PC-3 (cell line): ENCODE measurements at regions not wholly inside any gene's neighbourhood (a gene's known extent, or its start where the extent isn't known, plus 50 kb on each side); places are given as distances from the start of the nearest gene placed in this dataset.

Source experiments
- ATAC-seq: fragments of 200-7000 bp; cut with Tn5 transposase; 2 replicates; pipeline ENCODE4 v1.9.1; 2020; ENCODE audit warnings: mild to moderate bottlenecking, moderate library complexity
- BruUV-seq: library from RNA; stranded (reverse); fragments of 400-500 nt; replicated peaks from 2 replicates; lab custom pipeline; 2021; lab: Mats Ljungman, UMichigan
- CTCF ChIA-PET: fragments of 300-600 bp; sonication (Branson Sonifier 250); formaldehyde crosslinking; loops from one replicate; lab custom pipeline; 2022; ENCODE audit warnings: antibody characterized with exemption; lab: Charles Lee
- POLR2A ChIA-PET: fragments of 300-600 bp; sonication (Branson Sonifier 250); formaldehyde crosslinking; loops from one replicate; lab custom pipeline; 2022; ENCODE audit warnings: antibody characterized with exemption; ENCODE audit not compliant: unreplicated experiment; lab: Charles Lee
- DNase-seq: peaks from one replicate; pipeline ENCODE4 v3.0.0-alpha.2; 2015
- H2AFZ ChIP-seq: fragments of 300-600 bp; sonication (generic); 2 replicates; pipeline ENCODE4 v1.6.0; 2016; ENCODE audit warnings: antibody characterized with exemption, low read length
- H3F3A ChIP-seq: fragments of 300-600 bp; sonication (generic); one replicate; pipeline ENCODE4 v1.6.0; 2017; ENCODE audit warnings: antibody characterized with exemption, low read length, control low read depth, mild to moderate bottlenecking; ENCODE audit not compliant: unreplicated experiment
- H3K27ac ChIP-seq: fragments of 300-600 bp; sonication (generic); 2 replicates; pipeline ENCODE4 v1.5.1; 2016; ENCODE audit warnings: mild to moderate bottlenecking, low read length
- H3K27me3 ChIP-seq: fragments of 300-600 bp; sonication (generic); 2 replicates; pipeline ENCODE4 v1.6.1; 2016; ENCODE audit warnings: low read length, mixed read lengths
- H3K36me3 ChIP-seq: fragments of 300-600 bp; sonication (generic); 2 replicates; pipeline ENCODE4 v1.6.1; 2016; ENCODE audit warnings: low read depth, mixed run types, low read length, mixed read lengths
- H3K4me1 ChIP-seq: fragments of 300-600 bp; sonication (generic); 2 replicates; pipeline ENCODE4 v1.5.1; 2016; ENCODE audit warnings: low read length; ENCODE audit not compliant: insufficient read depth
- H3K4me2 ChIP-seq: fragments of 300-600 bp; sonication (generic); 2 replicates; pipeline ENCODE4 v1.6.0; 2016; ENCODE audit warnings: low read length
- H3K4me3 ChIP-seq: fragments of 300-600 bp; sonication (generic); 2 replicates; pipeline ENCODE4 v1.5.1; 2016; ENCODE audit warnings: mild to moderate bottlenecking, low read length, mixed read lengths
- H3K79me2 ChIP-seq: fragments of 300-600 bp; sonication (generic); 2 replicates; pipeline ENCODE4 v1.6.1; 2017; ENCODE audit warnings: low read length, mixed read lengths
- H3K9ac ChIP-seq: fragments of 300-600 bp; sonication (generic); 2 replicates; pipeline ENCODE4 v1.6.0; 2016; ENCODE audit warnings: mild to moderate bottlenecking, low read length
- H3K9me2 ChIP-seq: fragments of 300-600 bp; sonication (generic); replicated peaks from 2 replicates; pipeline ENCODE4 v1.6.1; 2016; ENCODE audit warnings: mixed run types, low read length, mixed read lengths
- H3K9me3 ChIP-seq: fragments of 300-600 bp; sonication (generic); 2 replicates; pipeline ENCODE4 v1.6.1; 2016; ENCODE audit warnings: low read length, mixed read lengths
- H4K20me1 ChIP-seq: fragments of 300-600 bp; sonication (generic); 2 replicates; pipeline ENCODE4 v1.6.1; 2016; ENCODE audit warnings: low read length, mixed read lengths
- EZH2 ChIP-seq: fragments of 300-600 bp; sonication (generic); IDR thresholded peaks from one replicate; pipeline ENCODE4 v1.6.1; 2017; ENCODE audit warnings: antibody characterized with exemption, mild to moderate bottlenecking, low read length; ENCODE audit not compliant: unreplicated experiment
- EZH2phosphoT487 ChIP-seq: fragments of 300-600 bp; sonication (generic); IDR thresholded peaks from 2 replicates; pipeline ENCODE4 v1.6.1; 2018; ENCODE audit warnings: mild to moderate bottlenecking, antibody characterized with exemption, low read length, borderline replicate concordance
- intact Hi-C: fragments of 100-400 bp; cut with micrococcal nuclease; formaldehyde crosslinking; loops from 2 replicates; pipeline ENCODE4 v1.9.0; 2023
- TF ChIP-seq, protein P1 (sequence below): fragments of 300-600 bp; sonication (generic); conservative IDR thresholded peaks from 2 replicates; pipeline ENCODE4 v1.5.1; 2017; ENCODE audit warnings: antibody characterized with exemption, low read depth, mild to moderate bottlenecking, low read length

DNA sequence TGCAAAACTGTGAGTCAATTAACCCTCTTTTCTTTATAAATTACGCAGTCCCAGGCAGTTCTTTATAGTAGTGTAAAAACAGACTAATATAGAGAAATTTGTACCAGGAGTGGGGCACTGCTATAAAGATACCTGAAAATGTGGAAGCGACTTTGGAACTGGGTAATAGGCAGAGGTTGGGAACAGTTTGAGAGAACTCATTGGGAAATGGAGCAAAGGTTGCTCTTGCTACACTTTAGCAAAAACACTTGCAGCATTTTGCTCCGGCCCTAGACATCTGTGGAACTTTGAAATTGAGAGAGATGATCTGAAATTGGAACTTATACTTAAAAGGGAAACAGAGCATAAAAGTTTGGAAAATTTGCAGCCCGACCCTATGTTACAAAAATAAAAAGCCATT is 810.9 kb downstream of the LTN1 start:
- no peaks in the 10 kb centered on the region for H3K36me3 ChIP-seq
- no peaks in the 10 kb centered on the region for H3K79me2 ChIP-seq
- no peaks in the 10 kb centered on the region for H3K9me2 ChIP-seq
- H3K4me3 ChIP-seq, result no peak overlapping the region
- no TSS peak for BruUV-seq
- H3K4me1 ChIP-seq, result no peaks in the 10 kb centered on the region
- no peak for TF ChIP-seq EZH2
- no peak for TF ChIP-seq EZH2phosphoT487
- TF ChIP-seq, protein P1, sequence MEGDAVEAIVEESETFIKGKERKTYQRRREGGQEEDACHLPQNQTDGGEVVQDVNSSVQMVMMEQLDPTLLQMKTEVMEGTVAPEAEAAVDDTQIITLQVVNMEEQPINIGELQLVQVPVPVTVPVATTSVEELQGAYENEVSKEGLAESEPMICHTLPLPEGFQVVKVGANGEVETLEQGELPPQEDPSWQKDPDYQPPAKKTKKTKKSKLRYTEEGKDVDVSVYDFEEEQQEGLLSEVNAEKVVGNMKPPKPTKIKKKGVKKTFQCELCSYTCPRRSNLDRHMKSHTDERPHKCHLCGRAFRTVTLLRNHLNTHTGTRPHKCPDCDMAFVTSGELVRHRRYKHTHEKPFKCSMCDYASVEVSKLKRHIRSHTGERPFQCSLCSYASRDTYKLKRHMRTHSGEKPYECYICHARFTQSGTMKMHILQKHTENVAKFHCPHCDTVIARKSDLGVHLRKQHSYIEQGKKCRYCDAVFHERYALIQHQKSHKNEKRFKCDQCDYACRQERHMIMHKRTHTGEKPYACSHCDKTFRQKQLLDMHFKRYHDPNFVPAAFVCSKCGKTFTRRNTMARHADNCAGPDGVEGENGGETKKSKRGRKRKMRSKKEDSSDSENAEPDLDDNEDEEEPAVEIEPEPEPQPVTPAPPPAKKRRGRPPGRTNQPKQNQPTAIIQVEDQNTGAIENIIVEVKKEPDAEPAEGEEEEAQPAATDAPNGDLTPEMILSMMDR, result no peak
- no peak overlapping the region for H3K9ac ChIP-seq
- DNase-seq, result no peak
- ChIA-PET POLR2A (no interaction called here), CTCF (no interaction called here)
- ATAC-seq, result no peak
- no peak overlapping the region for H3K27ac ChIP-seq
- 0 out of 2 replicates have a peak, but pooled peaks cover 4% of the 10 kb centered on the region for H3K9me3 ChIP-seq
- H3K4me2 ChIP-seq, result no peak overlapping the region
- intact Hi-C loops, result no loop called here
- no peaks in the 10 kb centered on the region for H3F3A ChIP-seq
- H4K20me1 ChIP-seq, result no peaks in the 10 kb centered on the region
- H3K27me3 ChIP-seq, result no peaks in the 10 kb centered on the region
- H2AFZ ChIP-seq, result no peak overlapping the region

DNA sequence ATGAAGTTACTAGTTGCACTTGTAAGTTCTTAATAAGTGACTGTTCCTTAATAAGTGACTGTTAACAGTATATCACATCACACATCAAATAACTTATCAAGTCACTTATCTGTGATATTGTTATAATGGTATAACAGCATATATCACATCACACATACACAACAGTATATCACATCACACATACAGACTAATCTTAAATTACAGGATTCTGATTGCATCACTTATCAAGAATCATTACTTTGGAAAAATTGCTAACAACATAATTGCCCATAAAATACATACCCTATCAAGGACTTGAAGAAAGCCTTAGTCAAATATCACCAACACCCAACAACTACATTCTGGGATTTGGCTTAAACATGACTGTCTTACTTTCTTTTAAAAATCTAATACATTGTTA is 813.5 kb downstream of the LTN1 start:
- no peaks in the 10 kb centered on the region for H3F3A ChIP-seq
- H3K36me3 ChIP-seq, result no peaks in the 10 kb centered on the region
- no peak overlapping the region for H2AFZ ChIP-seq
- no peak for ATAC-seq
- no peak overlapping the region for H3K4me3 ChIP-seq
- TF ChIP-seq, protein P1, result no peak
- TF ChIP-seq EZH2phosphoT487 (no peak), EZH2 (no peak)
- H3K9ac ChIP-seq, result no peak overlapping the region
- no peaks in the 10 kb centered on the region for H4K20me1 ChIP-seq
- no peaks in the 10 kb centered on the region for H3K79me2 ChIP-seq
- no peaks in the 10 kb centered on the region for H3K4me1 ChIP-seq
- BruUV-seq, result no TSS peak
- no peak overlapping the region for H3K27ac ChIP-seq
- 0 out of 2 replicates have a peak, but pooled peaks cover 4% of the 10 kb centered on the region for H3K9me3 ChIP-seq
- no peaks in the 10 kb centered on the region for H3K9me2 ChIP-seq
- DNase-seq, result no peak
- POLR2A ChIA-PET, result no interaction called here
- intact Hi-C loops, result no loop called here
- H3K4me2 ChIP-seq, result no peak overlapping the region
- CTCF ChIA-PET, result no interaction called here
- H3K27me3 ChIP-seq, result no peaks in the 10 kb centered on the region

DNA sequence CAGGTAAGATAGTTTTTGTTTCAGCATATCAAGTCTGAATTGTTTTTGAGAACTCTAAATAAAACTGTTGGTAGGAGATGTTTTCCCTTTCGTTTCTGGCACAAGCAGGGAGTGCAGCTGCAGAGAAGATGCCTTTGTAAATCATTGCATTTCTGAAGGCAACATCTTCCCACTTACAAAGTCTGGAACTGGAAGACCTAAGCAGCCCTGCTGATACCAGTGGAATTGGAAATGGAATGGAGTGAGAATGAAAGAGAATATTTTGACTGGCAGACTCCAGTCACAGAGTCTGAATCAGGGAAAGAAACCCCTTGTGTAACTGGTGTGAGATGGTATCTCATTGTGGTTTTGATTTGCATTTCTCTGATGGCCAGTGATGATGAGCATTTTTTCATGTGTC is 815.6 kb downstream of the LTN1 start:
- TF ChIP-seq, protein P1, result no peak
- no peak for TF ChIP-seq EZH2
- TF ChIP-seq EZH2phosphoT487, result no peak

More for the DNA sequence above, 815.6 kb downstream of the LTN1 start:
- no peaks in the 10 kb centered on the region for H3K27me3 ChIP-seq
- H3K9ac ChIP-seq, result no peak overlapping the region
- no peaks in the 10 kb centered on the region for H3K79me2 ChIP-seq
- H3K4me1 ChIP-seq, result no peaks in the 10 kb centered on the region
- CTCF ChIA-PET, result no interaction called here
- no peak overlapping the region for H3K4me2 ChIP-seq
- POLR2A ChIA-PET, result no interaction called here
- no peak overlapping the region for H3K4me3 ChIP-seq
- H3K36me3 ChIP-seq, result no peaks in the 10 kb centered on the region
- DNase-seq (no peak), ATAC-seq (no peak)
- intact Hi-C loops, result no loop called here
- BruUV-seq, result no TSS peak
- no peaks in the 10 kb centered on the region for H3F3A ChIP-seq
- H3K9me2 ChIP-seq, result no peaks in the 10 kb centered on the region
- no peak overlapping the region for H2AFZ ChIP-seq
- no peaks in the 10 kb centered on the region for H3K9me3 ChIP-seq
- no peaks in the 10 kb centered on the region for H4K20me1 ChIP-seq
- H3K27ac ChIP-seq, result no peak overlapping the region
